Astrocyte (in vitro differentiated cells and primary cell): ENCODE measurements at regions not wholly inside any gene's neighbourhood (a gene's known extent, or its start where the extent isn't known, plus 50 kb on each side); places are given as distances from the start of the nearest gene placed in this dataset.

Source experiments
- DNase-seq: peaks from one replicate; pipeline ENCODE4 v3.0.0-alpha.2; 2010; ENCODE audit warnings: low read depth
- FAIRE-seq: peaks from 2 replicates; lab custom pipeline; 2011; peaks lifted over from hg19 to GRCh38; lab: Jason Lieb, UNC
- H2AFZ ChIP-seq: 2 replicates; pipeline ENCODE4 v1.6.0; 2012; ENCODE audit warnings: low read depth, low read length, inconsistent platforms
- H3K27ac ChIP-seq: 2 replicates; pipeline ENCODE4 v1.5.1; 2011; ENCODE audit warnings: low read depth, low read length, inconsistent platforms
- H3K27me3 ChIP-seq: 2 replicates; pipeline ENCODE4 v1.6.0; 2011; ENCODE audit warnings: low read length, inconsistent platforms; ENCODE audit not compliant: insufficient read depth
- H3K36me3 ChIP-seq: 2 replicates; pipeline ENCODE4 v1.5.1; 2011; ENCODE audit warnings: low read length, inconsistent platforms; ENCODE audit not compliant: insufficient read depth
- H3K4me1 ChIP-seq: 2 replicates; pipeline ENCODE4 v1.5.1; 2011; ENCODE audit warnings: low read length, inconsistent platforms; ENCODE audit not compliant: insufficient read depth
- H3K4me2 ChIP-seq: 2 replicates; pipeline ENCODE4 v1.6.0; 2012; ENCODE audit warnings: low read length, inconsistent platforms
- H3K4me3 ChIP-seq: 2 replicates; pipeline ENCODE4 v1.5.1; 2011; ENCODE audit warnings: low read depth, mild to moderate bottlenecking, low read length, inconsistent platforms; ENCODE audit not compliant: insufficient read depth
- H3K79me2 ChIP-seq: 2 replicates; pipeline ENCODE4 v1.6.0; 2012; ENCODE audit warnings: mild to moderate bottlenecking, low read length, inconsistent platforms; ENCODE audit not compliant: insufficient read depth
- H3K9ac ChIP-seq: 2 replicates; pipeline ENCODE4 v1.6.0; 2012; ENCODE audit warnings: mild to moderate bottlenecking, low read length, inconsistent platforms
- H3K9me3 ChIP-seq: 2 replicates; pipeline ENCODE4 v1.5.1; 2012; ENCODE audit warnings: low read depth, mild to moderate bottlenecking, low read length, inconsistent platforms; ENCODE audit not compliant: insufficient read depth
- H4K20me1 ChIP-seq: 2 replicates; pipeline ENCODE4 v1.6.0; 2012; ENCODE audit warnings: low read length, inconsistent platforms; ENCODE audit not compliant: insufficient read depth
- H3K27ac Mint-ChIP-seq: one replicate; pipeline ENCODE4 v1.8.0; 2021; ENCODE audit warnings: mild to moderate bottlenecking, mixed read lengths; ENCODE audit not compliant: unreplicated experiment
- H3K27me3 Mint-ChIP-seq: one replicate; pipeline ENCODE4 v1.8.0; 2021; ENCODE audit warnings: low read depth, mixed read lengths; ENCODE audit not compliant: unreplicated experiment
- H3K36me3 Mint-ChIP-seq: one replicate; pipeline ENCODE4 v1.8.0; 2021; ENCODE audit warnings: low read depth, mixed read lengths; ENCODE audit not compliant: unreplicated experiment
- H3K4me1 Mint-ChIP-seq: one replicate; pipeline ENCODE4 v1.8.0; 2021; ENCODE audit warnings: low read depth, mixed read lengths; ENCODE audit not compliant: unreplicated experiment
- H3K4me3 Mint-ChIP-seq: one replicate; pipeline ENCODE4 v1.8.0; 2021; ENCODE audit warnings: mild to moderate bottlenecking, moderate library complexity, mixed read lengths; ENCODE audit not compliant: unreplicated experiment
- H3K9me3 Mint-ChIP-seq: one replicate; pipeline ENCODE4 v1.8.0; 2021; ENCODE audit warnings: mild to moderate bottlenecking, mixed read lengths; ENCODE audit not compliant: unreplicated experiment
- EZH2 ChIP-seq: IDR thresholded peaks from 2 replicates; pipeline ENCODE4 v1.6.1; 2012; ENCODE audit warnings: mild to moderate bottlenecking, low read length, inconsistent platforms; ENCODE audit not compliant: insufficient read depth
- TF ChIP-seq, protein P1 (sequence below): IDR thresholded peaks from 2 replicates; pipeline ENCODE4 v1.5.1; 2011; ENCODE audit warnings: low read depth, mild to moderate bottlenecking, inconsistent platforms, low read length, moderate library complexity; ENCODE audit not compliant: insufficient read depth

DNA sequence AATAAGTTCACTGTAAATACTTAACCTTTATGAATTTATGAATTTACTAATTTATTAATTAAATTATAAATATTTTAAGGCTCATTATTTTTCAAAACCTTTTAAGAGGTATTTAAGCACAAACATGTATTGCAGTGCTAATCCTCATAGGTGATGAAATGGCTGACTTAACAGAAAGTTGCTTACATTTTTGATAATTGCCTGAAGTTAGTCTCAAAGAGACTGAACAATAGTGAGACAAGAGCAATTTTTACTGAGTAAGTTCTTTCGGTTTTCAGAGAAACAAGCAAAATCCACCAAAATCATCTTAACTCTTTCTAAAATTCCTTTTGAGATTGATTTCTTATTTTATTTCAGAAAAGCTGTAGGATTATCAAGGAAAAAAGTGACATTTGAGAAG, 137.3 kb upstream of the VGLL2 start:
- no peak overlapping the region for H3K4me2 ChIP-seq
- DNase-seq, result no peak

DNA sequence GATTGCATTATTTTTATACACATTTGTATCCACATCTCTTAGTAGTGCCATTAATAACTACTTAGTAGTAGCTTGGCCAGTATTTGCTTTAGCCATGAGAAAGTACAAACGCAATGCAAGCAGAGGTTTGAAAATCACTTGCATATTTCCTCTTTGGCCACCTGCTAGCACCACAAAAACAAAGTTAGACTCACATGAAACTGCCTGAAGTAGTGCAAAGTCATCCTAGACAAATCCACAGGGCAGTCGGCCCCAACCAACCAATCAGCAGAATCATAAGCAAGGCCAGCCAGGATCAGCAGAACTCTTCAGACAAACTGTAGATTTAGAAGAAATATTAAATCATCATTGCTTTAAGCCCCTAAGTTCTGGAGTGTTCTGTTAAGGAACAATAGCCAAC, 135.2 kb upstream of the VGLL2 start:
- no peaks in the 10 kb centered on the region for H3K36me3 Mint-ChIP-seq
- Histone ChIP-seq H3K9me3 (no peaks in the 10 kb centered on the region), H3K4me2 (no peak overlapping the region), H3K79me2 (no peaks in the 10 kb centered on the region), H3K4me3 (no peak overlapping the region), H3K4me1 (no peaks in the 10 kb centered on the region), H3K9ac (no peak overlapping the region), H3K27me3 (no peaks in the 10 kb centered on the region), H3K27ac (no peak overlapping the region), H2AFZ (no peak overlapping the region), H4K20me1 (no peaks in the 10 kb centered on the region), H3K36me3 (no peaks in the 10 kb centered on the region)
- H3K27me3 Mint-ChIP-seq, result no peaks in the 10 kb centered on the region
- DNase-seq (no peak), FAIRE-seq (no peak)
- no peaks in the 10 kb centered on the region for H3K9me3 Mint-ChIP-seq
- H3K4me3 Mint-ChIP-seq, result no peak overlapping the region
- H3K27ac Mint-ChIP-seq, result no peak overlapping the region
- TF ChIP-seq EZH2, result no peak
- TF ChIP-seq, protein P1, sequence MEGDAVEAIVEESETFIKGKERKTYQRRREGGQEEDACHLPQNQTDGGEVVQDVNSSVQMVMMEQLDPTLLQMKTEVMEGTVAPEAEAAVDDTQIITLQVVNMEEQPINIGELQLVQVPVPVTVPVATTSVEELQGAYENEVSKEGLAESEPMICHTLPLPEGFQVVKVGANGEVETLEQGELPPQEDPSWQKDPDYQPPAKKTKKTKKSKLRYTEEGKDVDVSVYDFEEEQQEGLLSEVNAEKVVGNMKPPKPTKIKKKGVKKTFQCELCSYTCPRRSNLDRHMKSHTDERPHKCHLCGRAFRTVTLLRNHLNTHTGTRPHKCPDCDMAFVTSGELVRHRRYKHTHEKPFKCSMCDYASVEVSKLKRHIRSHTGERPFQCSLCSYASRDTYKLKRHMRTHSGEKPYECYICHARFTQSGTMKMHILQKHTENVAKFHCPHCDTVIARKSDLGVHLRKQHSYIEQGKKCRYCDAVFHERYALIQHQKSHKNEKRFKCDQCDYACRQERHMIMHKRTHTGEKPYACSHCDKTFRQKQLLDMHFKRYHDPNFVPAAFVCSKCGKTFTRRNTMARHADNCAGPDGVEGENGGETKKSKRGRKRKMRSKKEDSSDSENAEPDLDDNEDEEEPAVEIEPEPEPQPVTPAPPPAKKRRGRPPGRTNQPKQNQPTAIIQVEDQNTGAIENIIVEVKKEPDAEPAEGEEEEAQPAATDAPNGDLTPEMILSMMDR, result no peak
- H3K4me1 Mint-ChIP-seq, result no peaks in the 10 kb centered on the region

More for the DNA sequence above, 137.3 kb upstream of the VGLL2 start:
- no peak overlapping the region for H3K27ac ChIP-seq
- Mint-ChIP-seq H3K27me3 (no peaks in the 10 kb centered on the region), H3K4me3 (no peak overlapping the region), H3K9me3 (no peaks in the 10 kb centered on the region), H3K4me1 (no peaks in the 10 kb centered on the region), H3K27ac (no peak overlapping the region), H3K36me3 (no peaks in the 10 kb centered on the region)
- H3K9ac ChIP-seq, result no peak overlapping the region
- H3K27me3 ChIP-seq, result no peaks in the 10 kb centered on the region
- no peak overlapping the region for H2AFZ ChIP-seq
- H3K36me3 ChIP-seq, result no peaks in the 10 kb centered on the region
- no peak overlapping the region for H3K4me3 ChIP-seq
- no peaks in the 10 kb centered on the region for H3K79me2 ChIP-seq
- no peak for FAIRE-seq
- no peak for TF ChIP-seq EZH2
- TF ChIP-seq, protein P1, result no peak
- H4K20me1 ChIP-seq, result no peaks in the 10 kb centered on the region
- H3K9me3 ChIP-seq, result no peaks in the 10 kb centered on the region
- no peaks in the 10 kb centered on the region for H3K4me1 ChIP-seq

DNA sequence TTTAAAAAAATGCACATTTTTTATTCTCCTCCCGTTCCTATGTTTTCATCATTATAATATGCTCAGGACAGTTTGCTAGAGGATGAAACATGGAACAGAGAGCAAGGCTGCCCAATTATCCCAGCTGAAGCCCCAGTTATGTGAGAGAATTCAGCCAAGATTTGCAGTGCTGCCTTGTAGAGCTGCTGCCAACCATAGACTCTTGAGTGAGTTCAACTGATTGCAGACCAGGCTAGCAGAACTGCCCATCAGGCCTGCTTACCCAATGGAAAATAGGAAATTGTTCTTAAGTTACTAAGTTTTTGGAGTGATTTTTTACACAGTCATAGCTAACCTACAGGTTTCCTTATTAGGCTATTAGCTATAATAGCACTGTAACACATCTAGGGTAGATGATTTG, 128.7 kb upstream of the VGLL2 start:
- no peaks in the 10 kb centered on the region for H3K27me3 Mint-ChIP-seq
- Histone ChIP-seq H2AFZ (no peak overlapping the region), H3K4me1 (no peaks in the 10 kb centered on the region), H3K4me2 (no peak overlapping the region), H3K27me3 (no peaks in the 10 kb centered on the region), H3K9me3 (no peaks in the 10 kb centered on the region), H3K36me3 (no peaks in the 10 kb centered on the region), H3K4me3 (no peak overlapping the region), H4K20me1 (no peaks in the 10 kb centered on the region), H3K9ac (no peak overlapping the region), H3K27ac (no peak overlapping the region), H3K79me2 (no peaks in the 10 kb centered on the region)
- H3K4me1 Mint-ChIP-seq, result no peaks in the 10 kb centered on the region
- FAIRE-seq (no peak), DNase-seq (no peak)
- H3K4me3 Mint-ChIP-seq, result no peak overlapping the region
- no peak overlapping the region for H3K27ac Mint-ChIP-seq
- H3K9me3 Mint-ChIP-seq, result no peaks in the 10 kb centered on the region
- no peaks in the 10 kb centered on the region for H3K36me3 Mint-ChIP-seq
- TF ChIP-seq, protein P1, result no peak
- no peak for TF ChIP-seq EZH2
